ENCODE measurements at regions not wholly inside any gene's neighbourhood (a gene's known extent, or its start where the extent isn't known, plus 50 kb on each side); places are given as distances from the start of the nearest gene placed in this dataset.

DNA sequence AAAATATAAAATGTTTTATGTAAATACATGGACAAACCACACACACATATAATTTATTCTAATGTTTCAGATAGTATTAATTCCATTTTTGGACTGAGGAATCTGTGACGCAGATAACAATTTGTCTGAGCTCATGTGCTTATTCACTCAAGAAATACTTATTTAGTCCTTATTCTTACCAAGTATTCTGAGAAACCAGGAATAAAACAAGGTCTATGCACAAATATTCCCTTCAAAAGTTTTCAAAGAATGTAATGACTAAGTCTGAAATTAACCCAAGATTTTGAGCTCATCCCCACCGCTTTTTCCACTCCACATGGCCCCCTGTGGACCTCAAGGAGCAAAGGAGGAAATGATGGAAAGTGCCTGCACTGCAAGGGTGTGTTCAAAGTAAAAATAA is 1022.3 kb downstream of the EFNA5 start:
- TF ChIP-seq CTCF (IDR thresholded peaks at IDR 0.05), result no peak
- TF ChIP-seq EZH2 (IDR thresholded peaks at IDR 0.05; ENCODE audit: borderline replicate concordance, insufficient read depth, low read depth, low read length, poor library complexity, severe bottlenecking), result no peak
